ENCODE measurements at regions not wholly inside any gene's neighbourhood (a gene's known extent, or its start where the extent isn't known, plus 50 kb on each side); places are given as distances from the start of the nearest gene placed in this dataset.
"Not testable (repeated sequence)": the region's sequence is repeated elsewhere in the genome, so short reads cannot be mapped to it uniquely, and the experiment has no call there.

- Histone ChIP-seq H3K36me3 (no peaks in the 10 kb centered on the region), H3K27ac (no peak overlapping the region), H3K4me3 (no peak overlapping the region), H3K27me3 (no peaks in the 10 kb centered on the region), H3K4me1 (no peaks in the 10 kb centered on the region), H3K9me3 (no peaks in the 10 kb centered on the region)
- intact Hi-C loops (cut with DNase I; ENCODE audit: low total_unique reads): no loop called here
- no peak for DNase-seq (ENCODE audit: low spot score in 2 of 2)
- no peak for TF ChIP-seq CTCF (IDR thresholded peaks at IDR 0.05)
- no peak for TF ChIP-seq POLR2A (IDR thresholded peaks at IDR 0.05)
- no peak for TF ChIP-seq POLR2AphosphoS5 (IDR thresholded peaks at IDR 0.05)
Measured at GRCh38 chr5:17964067-17964466, 329.8 kb downstream of the TAF11L14 start.

DNA sequence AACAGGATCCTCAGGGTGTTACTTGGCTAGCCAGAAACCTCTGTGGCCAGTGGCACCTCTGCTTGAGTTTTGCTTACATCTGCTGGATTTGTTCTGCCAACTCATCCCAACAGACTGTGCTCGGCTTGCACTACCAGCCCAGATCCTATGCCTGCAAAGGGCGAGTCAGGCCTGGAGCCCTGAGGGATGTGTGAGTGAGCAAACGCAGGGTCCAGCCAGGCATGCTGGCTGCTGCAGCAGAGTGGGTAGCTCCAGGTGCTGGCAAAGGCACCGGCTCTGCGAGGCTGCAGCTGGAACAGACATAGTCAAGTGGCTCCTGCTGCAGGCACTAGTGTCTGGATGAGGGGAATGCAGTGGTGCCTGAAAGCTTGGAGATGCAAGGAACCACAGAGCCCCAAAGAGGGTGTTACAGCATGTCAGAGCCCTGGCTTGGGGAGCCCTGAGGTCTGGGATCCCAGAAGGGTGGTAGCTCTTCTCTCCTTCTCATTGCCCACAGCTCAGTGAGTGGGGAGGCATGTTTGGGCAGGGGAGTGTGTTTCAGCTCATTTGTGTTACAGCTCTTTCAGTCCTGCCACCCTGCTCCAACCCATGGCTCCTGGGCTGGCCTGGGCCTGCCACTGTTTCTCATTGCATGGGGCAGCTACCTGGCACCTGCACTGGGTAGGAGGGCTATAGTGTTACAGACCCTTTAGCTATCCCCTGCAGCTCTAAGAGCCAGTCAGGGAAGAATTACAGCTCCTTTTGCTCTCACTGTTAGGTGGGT is 332.6 kb downstream of the TAF11L14 start:
- Histone ChIP-seq H3K4me1 (no peaks in the 10 kb centered on the region), H3K4me3 (no peak overlapping the region), H3K36me3 (no peaks in the 10 kb centered on the region), H3K27me3 (no peaks in the 10 kb centered on the region), H3K27ac (no peak overlapping the region), H3K9me3 (no peaks in the 10 kb centered on the region)
- intact Hi-C loops (cut with DNase I; ENCODE audit: low total_unique reads): no loop called here
- TF ChIP-seq POLR2AphosphoS5 (IDR thresholded peaks at IDR 0.05): no peak
- TF ChIP-seq CTCF (IDR thresholded peaks at IDR 0.05): no peak
- TF ChIP-seq POLR2A (IDR thresholded peaks at IDR 0.05): no peak
- no peak for DNase-seq (ENCODE audit: low spot score in 2 of 2)

DNA sequence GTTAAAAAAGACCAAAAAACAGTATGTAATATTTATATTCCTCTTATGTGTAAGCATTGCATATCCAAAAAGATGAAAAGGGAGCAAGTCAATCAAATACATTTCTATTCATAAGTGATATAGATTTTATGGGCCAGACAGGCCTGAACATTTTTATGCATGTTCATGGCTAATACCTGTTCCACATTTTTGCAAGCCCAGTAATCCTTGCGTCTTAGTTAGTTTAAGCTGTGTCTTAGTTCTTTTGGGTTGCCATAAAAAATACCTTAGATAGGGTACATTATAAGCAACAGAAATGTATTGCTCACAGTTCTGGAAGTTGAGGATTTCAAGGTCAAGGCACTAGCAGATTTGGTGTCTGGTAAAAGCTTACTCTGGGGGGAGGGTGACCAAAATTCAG is 342.1 kb downstream of the TAF11L14 start:
- H3K27ac ChIP-seq: no peak overlapping the region
- intact Hi-C loops (cut with DNase I; ENCODE audit: low total_unique reads): no loop called here
- H3K27me3 ChIP-seq: no peaks in the 10 kb centered on the region
- no peak for TF ChIP-seq POLR2AphosphoS5 (IDR thresholded peaks at IDR 0.05)
- TF ChIP-seq CTCF (IDR thresholded peaks at IDR 0.05): no peak
- no peak for TF ChIP-seq POLR2A (IDR thresholded peaks at IDR 0.05)
- no peaks in the 10 kb centered on the region for H3K4me1 ChIP-seq
- no peak for DNase-seq (ENCODE audit: low spot score in 2 of 2)
- no peaks in the 10 kb centered on the region for H3K36me3 ChIP-seq
- H3K9me3 ChIP-seq: no peaks in the 10 kb centered on the region
- no peak overlapping the region for H3K4me3 ChIP-seq

DNA sequence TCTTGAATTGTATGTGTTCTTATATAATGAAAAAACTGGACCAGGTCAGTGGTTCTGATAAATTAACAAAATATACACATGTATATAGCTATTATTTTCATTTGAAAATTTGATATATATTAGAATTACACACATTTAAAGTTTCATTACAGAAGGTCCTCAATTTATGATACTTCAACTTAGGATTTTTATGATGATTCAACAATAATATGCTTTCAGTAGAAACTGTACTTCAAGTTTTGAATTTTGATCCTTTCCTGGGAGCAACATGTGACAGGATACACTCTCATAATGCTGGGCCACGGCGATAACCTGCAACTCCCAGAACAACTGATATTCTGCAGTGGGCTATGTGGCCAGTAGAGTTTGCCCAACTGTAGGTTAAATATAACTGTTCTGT is 344.7 kb downstream of the TAF11L14 start:
- H3K4me1 ChIP-seq: no peaks in the 10 kb centered on the region
- intact Hi-C loops (cut with DNase I; ENCODE audit: low total_unique reads): no loop called here
- H3K9me3 ChIP-seq: no peaks in the 10 kb centered on the region
- H3K4me3 ChIP-seq: no peak overlapping the region
- no peak for TF ChIP-seq POLR2AphosphoS5 (IDR thresholded peaks at IDR 0.05)
- TF ChIP-seq POLR2A (IDR thresholded peaks at IDR 0.05): no peak
- TF ChIP-seq CTCF (IDR thresholded peaks at IDR 0.05): no peak
- H3K27me3 ChIP-seq: no peaks in the 10 kb centered on the region
- no peaks in the 10 kb centered on the region for H3K36me3 ChIP-seq
- no peak for DNase-seq (ENCODE audit: low spot score in 2 of 2)
- H3K27ac ChIP-seq: no peak overlapping the region

- H3K27ac ChIP-seq; DNase-seq (ENCODE audit: low spot score in 2 of 2); H3K27me3 ChIP-seq; H3K4me1 ChIP-seq; H3K4me3 ChIP-seq; intact Hi-C loops (cut with DNase I; ENCODE audit: low total_unique reads); H3K9me3 ChIP-seq; H3K36me3 ChIP-seq: not testable (repeated sequence)
Measured at GRCh38 chr5:17982626-17983025, 348.4 kb downstream of the TAF11L14 start.

Data from breast epithelium (tissue), 4 donors.